GM19035 (cell line): ENCODE measurements at regions not wholly inside any gene's neighbourhood (a gene's known extent, or its start where the extent isn't known, plus 50 kb on each side); places are given as distances from the start of the nearest gene placed in this dataset.

Experiments used
- ATAC-seq: cut with Tn5 transposase; IDR thresholded peaks from one replicate; pipeline ENCODE4 v1.9.1; 2021; ENCODE audit not compliant: unreplicated experiment

GRCh38 chr5:74918232-74918669, 52.1 kb upstream of the FAM169A start:
- no peak for ATAC-seq

GRCh38 chr5:74916831-74917710, 50.9 kb upstream of the FAM169A start:
- ATAC-seq: no peak
